ENCODE measurements at regions not wholly inside any gene's neighbourhood (a gene's known extent, or its start where the extent isn't known, plus 50 kb on each side); places are given as distances from the start of the nearest gene placed in this dataset.

GRCh38 chr13:83272076-83272475, 610.2 kb downstream of the SLITRK1 start:
- peak; percentile 61 for DNase-seq (ENCODE audit: low read depth)
- no peaks in the 10 kb centered on the region for H3K36me3 ChIP-seq (ENCODE audit: control insufficient read depth, insufficient read depth, low read length, severe bottlenecking)
- peak overlapping the region; percentile 56 for H3K9ac ChIP-seq (ENCODE audit: low read length)
- peaks cover 4% of the 10 kb centered on the region for H3K9me3 ChIP-seq (ENCODE audit: control insufficient read depth, low read length)
- peak overlapping the region; percentile 18 for H3K4me3 ChIP-seq (ENCODE audit: low read length)
- no peaks in the 10 kb centered on the region for H3K27me3 ChIP-seq (replicated peaks; ENCODE audit: control insufficient read depth, insufficient read depth, low read length)
- peaks cover 27% of the 10 kb centered on the region for H3K4me1 ChIP-seq (ENCODE audit: control insufficient read depth, insufficient read depth, low read length)

GRCh38 chr13:83265279-83265678, 617.0 kb downstream of the SLITRK1 start:
- Histone ChIP-seq H3K9ac (ENCODE audit: low read length) (no peak overlapping the region), H3K4me1 (ENCODE audit: control insufficient read depth, insufficient read depth, low read length) (peaks cover 6% of the 10 kb centered on the region), H3K27me3 (replicated peaks; ENCODE audit: control insufficient read depth, insufficient read depth, low read length) (no peaks in the 10 kb centered on the region), H3K4me3 (ENCODE audit: low read length) (no peak overlapping the region), H3K36me3 (ENCODE audit: control insufficient read depth, insufficient read depth, low read length, severe bottlenecking) (no peaks in the 10 kb centered on the region), H3K9me3 (ENCODE audit: control insufficient read depth, low read length) (peaks cover 5% of the 10 kb centered on the region)
- no peak for DNase-seq (ENCODE audit: low read depth)

- Histone ChIP-seq H3K4me3 (ENCODE audit: low read length) (no peak overlapping the region), H3K4me1 (ENCODE audit: control insufficient read depth, insufficient read depth, low read length) (peaks cover 7% of the 10 kb centered on the region), H3K9me3 (ENCODE audit: control insufficient read depth, low read length) (peaks cover 13% of the 10 kb centered on the region), H3K9ac (ENCODE audit: low read length) (no peak overlapping the region), H3K27me3 (replicated peaks; ENCODE audit: control insufficient read depth, insufficient read depth, low read length) (no peaks in the 10 kb centered on the region), H3K36me3 (ENCODE audit: control insufficient read depth, insufficient read depth, low read length, severe bottlenecking) (no peaks in the 10 kb centered on the region)
- DNase-seq (ENCODE audit: low read depth), result no peak
Observed at GRCh38 chr13:83248751-83249150, 633.5 kb downstream of the SLITRK1 start.

GRCh38 chr13:83232626-83233025, 649.6 kb downstream of the SLITRK1 start:
- Histone ChIP-seq H3K9ac (ENCODE audit: low read length) (no peak overlapping the region), H3K4me1 (ENCODE audit: control insufficient read depth, insufficient read depth, low read length) (peaks cover 13% of the 10 kb centered on the region), H3K27me3 (replicated peaks; ENCODE audit: control insufficient read depth, insufficient read depth, low read length) (no peaks in the 10 kb centered on the region), H3K36me3 (ENCODE audit: control insufficient read depth, insufficient read depth, low read length, severe bottlenecking) (no peaks in the 10 kb centered on the region), H3K9me3 (ENCODE audit: control insufficient read depth, low read length) (no peaks in the 10 kb centered on the region), H3K4me3 (ENCODE audit: low read length) (no peak overlapping the region)
- DNase-seq (ENCODE audit: low read depth), result peak; percentile 33

- Histone ChIP-seq H3K4me3 (ENCODE audit: low read length) (no peak overlapping the region), H3K36me3 (ENCODE audit: control insufficient read depth, insufficient read depth, low read length, severe bottlenecking) (no peaks in the 10 kb centered on the region), H3K9ac (ENCODE audit: low read length) (peak overlapping the region; percentile 68), H3K27me3 (replicated peaks; ENCODE audit: control insufficient read depth, insufficient read depth, low read length) (no peaks in the 10 kb centered on the region), H3K9me3 (ENCODE audit: control insufficient read depth, low read length) (no peaks in the 10 kb centered on the region), H3K4me1 (ENCODE audit: control insufficient read depth, insufficient read depth, low read length) (peaks cover 15% of the 10 kb centered on the region)
- no peak for DNase-seq (ENCODE audit: low read depth)
Observed at GRCh38 chr13:83229574-83230305, 652.5 kb downstream of the SLITRK1 start.

- Histone ChIP-seq H3K36me3 (ENCODE audit: control insufficient read depth, insufficient read depth, low read length, severe bottlenecking) (no peaks in the 10 kb centered on the region), H3K4me1 (ENCODE audit: control insufficient read depth, insufficient read depth, low read length) (peaks cover 36% of the 10 kb centered on the region), H3K4me3 (ENCODE audit: low read length) (no peak overlapping the region), H3K9ac (ENCODE audit: low read length) (peak overlapping the region; percentile 13), H3K27me3 (replicated peaks; ENCODE audit: control insufficient read depth, insufficient read depth, low read length) (no peaks in the 10 kb centered on the region), H3K9me3 (ENCODE audit: control insufficient read depth, low read length) (no peaks in the 10 kb centered on the region)
- DNase-seq (ENCODE audit: low read depth), result peak; percentile 25
Observed at GRCh38 chr13:83223546-83223945, 658.7 kb downstream of the SLITRK1 start.

- DNase-seq (ENCODE audit: low read depth), result peak; percentile 53
- H3K9me3 ChIP-seq (ENCODE audit: control insufficient read depth, low read length), result no peaks in the 10 kb centered on the region
- peak overlapping the region; percentile 66 for H3K9ac ChIP-seq (ENCODE audit: low read length)
- H3K36me3 ChIP-seq (ENCODE audit: control insufficient read depth, insufficient read depth, low read length, severe bottlenecking), result no peaks in the 10 kb centered on the region
- no peaks in the 10 kb centered on the region for H3K27me3 ChIP-seq (replicated peaks; ENCODE audit: control insufficient read depth, insufficient read depth, low read length)
- peaks cover 44% of the 10 kb centered on the region for H3K4me1 ChIP-seq (ENCODE audit: control insufficient read depth, insufficient read depth, low read length)
- no peak overlapping the region for H3K4me3 ChIP-seq (ENCODE audit: low read length)
Observed at GRCh38 chr13:83221813-83222241, 660.4 kb downstream of the SLITRK1 start.

GRCh38 chr13:83221256-83221655, 661.0 kb downstream of the SLITRK1 start:
- DNase-seq (ENCODE audit: low read depth), result no peak
- no peaks in the 10 kb centered on the region for H3K27me3 ChIP-seq (replicated peaks; ENCODE audit: control insufficient read depth, insufficient read depth, low read length)
- peak overlapping the region; percentile 66 for H3K9ac ChIP-seq (ENCODE audit: low read length)
- no peaks in the 10 kb centered on the region for H3K36me3 ChIP-seq (ENCODE audit: control insufficient read depth, insufficient read depth, low read length, severe bottlenecking)
- no peak overlapping the region for H3K4me3 ChIP-seq (ENCODE audit: low read length)
- no peaks in the 10 kb centered on the region for H3K9me3 ChIP-seq (ENCODE audit: control insufficient read depth, low read length)
- H3K4me1 ChIP-seq (ENCODE audit: control insufficient read depth, insufficient read depth, low read length), result peaks cover 49% of the 10 kb centered on the region

- no peak overlapping the region for H3K4me3 ChIP-seq (ENCODE audit: low read length)
- peaks cover 60% of the 10 kb centered on the region for H3K4me1 ChIP-seq (ENCODE audit: control insufficient read depth, insufficient read depth, low read length)
- peak; percentile 19 for DNase-seq (ENCODE audit: low read depth)
- H3K9me3 ChIP-seq (ENCODE audit: control insufficient read depth, low read length), result no peaks in the 10 kb centered on the region
- H3K9ac ChIP-seq (ENCODE audit: low read length), result peak overlapping the region; percentile 27
- no peaks in the 10 kb centered on the region for H3K36me3 ChIP-seq (ENCODE audit: control insufficient read depth, insufficient read depth, low read length, severe bottlenecking)
- no peaks in the 10 kb centered on the region for H3K27me3 ChIP-seq (replicated peaks; ENCODE audit: control insufficient read depth, insufficient read depth, low read length)
Observed at GRCh38 chr13:83220241-83220640, 662.0 kb downstream of the SLITRK1 start.

- H3K9ac ChIP-seq (ENCODE audit: low read length), result peak overlapping the region; percentile 27
- H3K9me3 ChIP-seq (ENCODE audit: control insufficient read depth, low read length), result no peaks in the 10 kb centered on the region
- H3K27me3 ChIP-seq (replicated peaks; ENCODE audit: control insufficient read depth, insufficient read depth, low read length), result no peaks in the 10 kb centered on the region
- no peak for DNase-seq (ENCODE audit: low read depth)
- H3K4me1 ChIP-seq (ENCODE audit: control insufficient read depth, insufficient read depth, low read length), result peaks cover 62% of the 10 kb centered on the region
- no peaks in the 10 kb centered on the region for H3K36me3 ChIP-seq (ENCODE audit: control insufficient read depth, insufficient read depth, low read length, severe bottlenecking)
- H3K4me3 ChIP-seq (ENCODE audit: low read length), result no peak overlapping the region
Observed at GRCh38 chr13:83219832-83220231, 662.4 kb downstream of the SLITRK1 start.

GRCh38 chr13:83216479-83217245, 665.6 kb downstream of the SLITRK1 start:
- Histone ChIP-seq H3K9ac (ENCODE audit: low read length) (peak overlapping the region; percentile 84), H3K4me1 (ENCODE audit: control insufficient read depth, insufficient read depth, low read length) (peaks cover 42% of the 10 kb centered on the region), H3K4me3 (ENCODE audit: low read length) (peak overlapping the region; percentile 13), H3K36me3 (ENCODE audit: control insufficient read depth, insufficient read depth, low read length, severe bottlenecking) (no peaks in the 10 kb centered on the region), H3K27me3 (replicated peaks; ENCODE audit: control insufficient read depth, insufficient read depth, low read length) (no peaks in the 10 kb centered on the region), H3K9me3 (ENCODE audit: control insufficient read depth, low read length) (peaks cover 20% of the 10 kb centered on the region)
- DNase-seq (ENCODE audit: low read depth), result no peak
